ENCODE measurements at regions not wholly inside any gene's neighbourhood (a gene's known extent, or its start where the extent isn't known, plus 50 kb on each side); places are given as distances from the start of the nearest gene placed in this dataset.

DNA sequence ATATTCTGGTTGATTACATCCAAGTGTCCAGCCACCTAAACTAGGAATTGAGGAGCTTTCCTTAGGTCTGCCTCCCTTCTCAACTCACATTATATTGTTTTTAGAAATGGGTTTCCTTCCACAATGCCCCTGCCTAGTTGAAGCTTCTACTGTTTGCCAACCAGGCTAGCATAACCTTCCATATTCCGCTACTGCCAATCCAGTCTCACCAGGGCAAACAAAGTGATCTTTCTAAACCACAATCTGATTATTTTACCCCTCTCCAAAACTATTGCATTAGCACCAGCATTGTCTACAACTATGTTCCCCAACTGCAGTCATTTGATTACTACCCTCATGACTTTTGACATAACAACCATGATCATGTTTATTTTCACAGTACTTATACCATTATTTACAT, 115.8 kb upstream of the RASEF start:
- no peak overlapping the region for H3K4me3 Mint-ChIP-seq
- WGBS, 2 experiments (ENCODE audit: insufficient coverage in 1 of 2, insufficient read length in 1 of 2): 90 to 100% methylated on average over 1 of the region's 1 CpG
- H3K9ac ChIP-seq (ENCODE audit: extremely low read depth, low read length, poor library complexity, severe bottlenecking): no peak overlapping the region
- H3K9me3 Mint-ChIP-seq: peaks cover 7% of the 10 kb centered on the region
- DNase-seq: no peak
- H3K36me3 ChIP-seq (ENCODE audit: control insufficient read depth, insufficient read depth, low read length): no peaks in the 10 kb centered on the region
- H3K4me1 ChIP-seq (ENCODE audit: control insufficient read depth, insufficient read depth, low read length): no peaks in the 10 kb centered on the region
- H3K27ac ChIP-seq (ENCODE audit: low read depth, low read length): no peak overlapping the region
- H3K4me1 Mint-ChIP-seq: no peaks in the 10 kb centered on the region
- H3K27me3 ChIP-seq (ENCODE audit: control insufficient read depth, insufficient read depth, low read length, poor library complexity, severe bottlenecking): peaks cover 4% of the 10 kb centered on the region
- TF ChIP-seq, protein P1, sequence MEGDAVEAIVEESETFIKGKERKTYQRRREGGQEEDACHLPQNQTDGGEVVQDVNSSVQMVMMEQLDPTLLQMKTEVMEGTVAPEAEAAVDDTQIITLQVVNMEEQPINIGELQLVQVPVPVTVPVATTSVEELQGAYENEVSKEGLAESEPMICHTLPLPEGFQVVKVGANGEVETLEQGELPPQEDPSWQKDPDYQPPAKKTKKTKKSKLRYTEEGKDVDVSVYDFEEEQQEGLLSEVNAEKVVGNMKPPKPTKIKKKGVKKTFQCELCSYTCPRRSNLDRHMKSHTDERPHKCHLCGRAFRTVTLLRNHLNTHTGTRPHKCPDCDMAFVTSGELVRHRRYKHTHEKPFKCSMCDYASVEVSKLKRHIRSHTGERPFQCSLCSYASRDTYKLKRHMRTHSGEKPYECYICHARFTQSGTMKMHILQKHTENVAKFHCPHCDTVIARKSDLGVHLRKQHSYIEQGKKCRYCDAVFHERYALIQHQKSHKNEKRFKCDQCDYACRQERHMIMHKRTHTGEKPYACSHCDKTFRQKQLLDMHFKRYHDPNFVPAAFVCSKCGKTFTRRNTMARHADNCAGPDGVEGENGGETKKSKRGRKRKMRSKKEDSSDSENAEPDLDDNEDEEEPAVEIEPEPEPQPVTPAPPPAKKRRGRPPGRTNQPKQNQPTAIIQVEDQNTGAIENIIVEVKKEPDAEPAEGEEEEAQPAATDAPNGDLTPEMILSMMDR (conservative IDR thresholded peaks at IDR 0.05): no peak
- H3K27ac Mint-ChIP-seq: no peak overlapping the region
- peaks cover under 1% of the 10 kb centered on the region for H3K27me3 Mint-ChIP-seq (ENCODE audit: insufficient read depth)
- H3K36me3 Mint-ChIP-seq (ENCODE audit: low read depth): no peaks in the 10 kb centered on the region
- H3K9me3 ChIP-seq (ENCODE audit: control insufficient read depth, low read length): peaks cover 2% of the 10 kb centered on the region
- H3K4me3 ChIP-seq (ENCODE audit: low read length): no peak overlapping the region

DNA sequence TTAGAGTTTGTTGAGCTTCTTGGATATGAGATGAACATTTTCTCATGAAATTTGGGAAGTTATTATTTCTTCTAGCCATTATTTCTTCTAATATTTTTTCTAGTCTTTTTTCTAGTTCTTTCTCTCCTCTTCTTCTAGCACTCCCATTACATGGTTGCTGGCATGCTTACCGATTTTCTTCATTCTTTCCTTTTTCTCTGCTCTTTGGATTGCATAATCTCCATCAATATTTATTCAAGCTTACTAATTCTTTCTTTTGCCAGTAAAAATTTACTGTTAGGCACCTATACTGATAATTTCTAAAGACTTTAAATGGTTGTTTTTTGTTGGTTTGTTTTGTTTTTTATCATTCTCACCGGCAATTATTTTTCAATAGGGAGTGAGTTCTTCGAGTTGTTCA, 114.8 kb upstream of the RASEF start:
- 99% methylated on average over 3 of the region's 3 CpGs; no CpG with 5 or more reads in 1 of the 2 experiments for WGBS, 2 experiments (ENCODE audit: insufficient coverage in 1 of 2, insufficient read length in 1 of 2)
- no peaks in the 10 kb centered on the region for H3K4me1 ChIP-seq (ENCODE audit: control insufficient read depth, insufficient read depth, low read length)
- H3K9ac ChIP-seq (ENCODE audit: extremely low read depth, low read length, poor library complexity, severe bottlenecking): no peak overlapping the region
- H3K9me3 Mint-ChIP-seq: peaks cover 16% of the 10 kb centered on the region
- TF ChIP-seq, protein P1 (conservative IDR thresholded peaks at IDR 0.05): no peak
- no peaks in the 10 kb centered on the region for H3K36me3 ChIP-seq (ENCODE audit: control insufficient read depth, insufficient read depth, low read length)
- H3K27ac ChIP-seq (ENCODE audit: low read depth, low read length): no peak overlapping the region
- no peaks in the 10 kb centered on the region for H3K36me3 Mint-ChIP-seq (ENCODE audit: low read depth)
- no peaks in the 10 kb centered on the region for H3K27me3 ChIP-seq (ENCODE audit: control insufficient read depth, insufficient read depth, low read length, poor library complexity, severe bottlenecking)
- no peak overlapping the region for H3K4me3 ChIP-seq (ENCODE audit: low read length)
- no peak for DNase-seq
- no peak overlapping the region for H3K27ac Mint-ChIP-seq
- no peaks in the 10 kb centered on the region for H3K4me1 Mint-ChIP-seq
- H3K9me3 ChIP-seq (ENCODE audit: control insufficient read depth, low read length): peaks cover 12% of the 10 kb centered on the region
- H3K27me3 Mint-ChIP-seq (ENCODE audit: insufficient read depth): peaks cover 2% of the 10 kb centered on the region
- H3K4me3 Mint-ChIP-seq: no peak overlapping the region

DNA sequence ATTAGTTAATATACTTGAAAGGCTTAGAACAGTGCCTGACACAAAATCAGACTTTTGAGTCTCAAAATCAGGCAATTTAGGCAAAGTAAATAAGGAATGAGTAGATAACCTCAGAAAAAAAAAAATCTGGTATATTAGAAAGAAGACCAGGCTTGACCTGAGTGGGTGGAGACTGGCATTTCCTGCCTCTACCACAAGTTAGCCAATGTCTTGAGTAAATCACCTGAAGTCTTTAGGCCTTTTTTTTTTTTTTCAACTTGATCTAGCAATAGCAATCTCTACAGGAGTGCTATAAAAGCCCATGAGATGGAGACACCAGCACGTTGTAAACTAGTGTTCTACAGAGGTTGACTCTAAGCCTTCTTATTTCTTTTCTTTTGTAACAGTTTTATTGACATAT, 104.2 kb upstream of the RASEF start:
- Mint-ChIP-seq H3K27ac (no peak overlapping the region), H3K9me3 (peaks cover 4% of the 10 kb centered on the region), H3K4me3 (no peak overlapping the region), H3K27me3 (ENCODE audit: insufficient read depth) (no peaks in the 10 kb centered on the region), H3K36me3 (ENCODE audit: low read depth) (no peaks in the 10 kb centered on the region), H3K4me1 (peaks cover 1% of the 10 kb centered on the region)
- H3K9ac ChIP-seq (ENCODE audit: extremely low read depth, low read length, poor library complexity, severe bottlenecking): no peak overlapping the region
- H3K36me3 ChIP-seq (ENCODE audit: control insufficient read depth, insufficient read depth, low read length): no peaks in the 10 kb centered on the region
- H3K9me3 ChIP-seq (ENCODE audit: control insufficient read depth, low read length): peaks cover 4% of the 10 kb centered on the region
- DNase-seq: no peak
- no peaks in the 10 kb centered on the region for H3K4me1 ChIP-seq (ENCODE audit: control insufficient read depth, insufficient read depth, low read length)
- H3K4me3 ChIP-seq (ENCODE audit: low read length): no peak overlapping the region
- H3K27me3 ChIP-seq (ENCODE audit: control insufficient read depth, insufficient read depth, low read length, poor library complexity, severe bottlenecking): no peaks in the 10 kb centered on the region
- no peak overlapping the region for H3K27ac ChIP-seq (ENCODE audit: low read depth, low read length)
- 69% methylated on average over 1 of the region's 1 CpG; no CpG with 5 or more reads in 1 of the 2 experiments for WGBS, 2 experiments (ENCODE audit: insufficient coverage in 1 of 2, insufficient read length in 1 of 2)
- TF ChIP-seq, protein P1 (conservative IDR thresholded peaks at IDR 0.05): no peak

Data from endodermal cell (in vitro differentiated cells).